ENCODE measurements at regions not wholly inside any gene's neighbourhood (a gene's known extent, or its start where the extent isn't known, plus 50 kb on each side); places are given as distances from the start of the nearest gene placed in this dataset.

GRCh38 chrX:13258725-13259124 is 61.1 kb downstream of the ATXN3L start:
- CTCF ChIA-PET: no interaction called here
- TF ChIP-seq TARDBP (IDR thresholded peaks at IDR 0.05) (no peak), CTBP1 (IDR thresholded peaks at IDR 0.05; ENCODE audit: borderline replicate concordance) (no peak)
- POLR2A ChIA-PET: no interaction called here
- no peak for DNase-seq (ENCODE audit: extremely low spot score)

DNA sequence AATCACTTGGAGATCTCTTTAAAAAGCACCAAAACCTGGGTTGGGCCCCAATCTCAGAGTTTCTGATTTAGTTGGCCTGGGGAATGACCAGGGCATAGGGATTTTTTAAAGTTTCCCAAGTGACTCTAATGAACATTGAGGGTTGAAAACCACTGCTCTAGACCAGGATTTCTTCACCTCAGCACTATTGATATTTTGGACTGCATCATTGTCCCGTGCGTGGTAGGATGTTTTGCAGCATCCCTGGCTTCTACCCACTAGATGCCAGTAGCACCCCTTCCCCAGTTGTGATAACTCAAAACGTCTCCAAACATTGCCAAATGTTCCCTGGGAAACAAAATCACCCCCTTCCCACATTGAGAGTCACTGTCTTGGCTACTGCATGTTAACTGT is 61.8 kb downstream of the ATXN3L start:
- DNase-seq (ENCODE audit: extremely low spot score): no peak
- ChIA-PET POLR2A (no interaction called here), CTCF (no interaction called here)
- TF ChIP-seq ELF4 (IDR thresholded peaks at IDR 0.05) (no peak), ZNF384 (IDR thresholded peaks at IDR 0.05) (no peak), BHLHE40 (IDR thresholded peaks at IDR 0.05; ENCODE audit: borderline replicate concordance) (no peak), TARDBP (IDR thresholded peaks at IDR 0.05) (no peak), FOXA1 (IDR thresholded peaks at IDR 0.05) (no peak), CTBP1 (IDR thresholded peaks at IDR 0.05; ENCODE audit: borderline replicate concordance) (no peak), NFRKB (IDR thresholded peaks at IDR 0.05) (no peak), ARNT (IDR thresholded peaks at IDR 0.05) (no peak), L3MBTL2 (conservative IDR thresholded peaks at IDR 0.05) (no peak), SUZ12 (IDR thresholded peaks at IDR 0.05) (no peak), LEF1 (IDR thresholded peaks at IDR 0.05; ENCODE audit: borderline replicate concordance) (no peak), SP1 (IDR thresholded peaks at IDR 0.05) (no peak), HDGF (IDR thresholded peaks at IDR 0.05; ENCODE audit: borderline replicate concordance) (no peak), FOXM1 (IDR thresholded peaks at IDR 0.05; ENCODE audit: borderline replicate concordance) (no peak), FOXK2 (IDR thresholded peaks at IDR 0.05) (no peak)
- TF ChIP-seq, protein P1, sequence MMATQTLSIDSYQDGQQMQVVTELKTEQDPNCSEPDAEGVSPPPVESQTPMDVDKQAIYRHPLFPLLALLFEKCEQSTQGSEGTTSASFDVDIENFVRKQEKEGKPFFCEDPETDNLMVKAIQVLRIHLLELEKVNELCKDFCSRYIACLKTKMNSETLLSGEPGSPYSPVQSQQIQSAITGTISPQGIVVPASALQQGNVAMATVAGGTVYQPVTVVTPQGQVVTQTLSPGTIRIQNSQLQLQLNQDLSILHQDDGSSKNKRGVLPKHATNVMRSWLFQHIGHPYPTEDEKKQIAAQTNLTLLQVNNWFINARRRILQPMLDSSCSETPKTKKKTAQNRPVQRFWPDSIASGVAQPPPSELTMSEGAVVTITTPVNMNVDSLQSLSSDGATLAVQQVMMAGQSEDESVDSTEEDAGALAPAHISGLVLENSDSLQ (IDR thresholded peaks at IDR 0.05): no peak

- TF ChIP-seq CTBP1 (IDR thresholded peaks at IDR 0.05; ENCODE audit: borderline replicate concordance) (no peak), ZNF384 (IDR thresholded peaks at IDR 0.05) (no peak)
- TF ChIP-seq, protein P1 (IDR thresholded peaks at IDR 0.05): no peak
- ChIA-PET CTCF (no interaction called here), POLR2A (no interaction called here)
- DNase-seq (ENCODE audit: extremely low spot score): no peak
These were observed 62.4 kb downstream of the ATXN3L start for GRCh38 chrX:13257223-13258051.

DNA sequence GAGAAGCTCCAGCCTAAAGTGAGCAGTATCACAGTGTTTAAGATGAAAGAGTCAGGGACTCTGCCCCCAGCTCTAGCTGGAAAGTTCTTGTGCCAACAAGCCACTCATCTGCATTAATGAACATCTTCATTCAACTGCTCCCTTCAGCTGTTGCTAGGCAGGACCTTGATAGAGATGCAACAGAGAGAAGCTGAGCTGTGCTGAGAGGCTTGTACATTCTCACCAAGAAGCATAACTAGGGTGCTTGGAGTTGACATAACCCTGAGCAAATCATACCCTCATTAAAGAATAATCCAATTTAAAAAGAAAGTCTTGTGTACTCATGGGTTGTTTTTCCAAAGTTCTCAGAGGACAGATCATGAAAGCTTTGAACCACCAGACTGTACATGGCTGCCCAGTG is 63.2 kb downstream of the ATXN3L start:
- DNase-seq (ENCODE audit: extremely low spot score): no peak
- ChIA-PET POLR2A (no interaction called here), CTCF (no interaction called here)
- TF ChIP-seq HDGF (IDR thresholded peaks at IDR 0.05; ENCODE audit: borderline replicate concordance): no peak
- no peak for TF ChIP-seq FOXA1 (IDR thresholded peaks at IDR 0.05)
- TF ChIP-seq LEF1 (IDR thresholded peaks at IDR 0.05; ENCODE audit: borderline replicate concordance): no peak
- no peak for TF ChIP-seq TARDBP (IDR thresholded peaks at IDR 0.05)
- no peak for TF ChIP-seq BHLHE40 (IDR thresholded peaks at IDR 0.05; ENCODE audit: borderline replicate concordance)
- TF ChIP-seq, protein P1 (IDR thresholded peaks at IDR 0.05): no peak
- TF ChIP-seq SUZ12 (IDR thresholded peaks at IDR 0.05): no peak
- TF ChIP-seq FOXK2 (IDR thresholded peaks at IDR 0.05): no peak
- TF ChIP-seq FOXM1 (IDR thresholded peaks at IDR 0.05; ENCODE audit: borderline replicate concordance): no peak
- no peak for TF ChIP-seq CTBP1 (IDR thresholded peaks at IDR 0.05; ENCODE audit: borderline replicate concordance)
- TF ChIP-seq SP1 (IDR thresholded peaks at IDR 0.05): no peak
- no peak for TF ChIP-seq NFRKB (IDR thresholded peaks at IDR 0.05)
- no peak for TF ChIP-seq ZNF384 (IDR thresholded peaks at IDR 0.05)
- TF ChIP-seq L3MBTL2 (conservative IDR thresholded peaks at IDR 0.05): no peak
- no peak for TF ChIP-seq ARNT (IDR thresholded peaks at IDR 0.05)
- TF ChIP-seq ELF4 (IDR thresholded peaks at IDR 0.05): no peak

GRCh38 chrX:13254870-13255269 is 65.0 kb downstream of the ATXN3L start:
- ChIA-PET POLR2A (no interaction called here), CTCF (interaction anchor here (1.6 to 1.9 kb wide), 2 partner anchors 233 to 308 kb away, joined by 4 to 6 read pairs; no protein-coding TSS in a partner anchor)
- TF ChIP-seq LEF1 (IDR thresholded peaks at IDR 0.05; ENCODE audit: borderline replicate concordance) (no peak), L3MBTL2 (conservative IDR thresholded peaks at IDR 0.05) (no peak), TARDBP (IDR thresholded peaks at IDR 0.05) (no peak), SUZ12 (IDR thresholded peaks at IDR 0.05) (no peak), ELF4 (IDR thresholded peaks at IDR 0.05) (no peak), ZNF384 (IDR thresholded peaks at IDR 0.05) (no peak), NFRKB (IDR thresholded peaks at IDR 0.05) (no peak), HDGF (IDR thresholded peaks at IDR 0.05; ENCODE audit: borderline replicate concordance) (no peak), FOXK2 (IDR thresholded peaks at IDR 0.05) (no peak), SP1 (IDR thresholded peaks at IDR 0.05) (no peak), FOXA1 (IDR thresholded peaks at IDR 0.05) (no peak)
- TF ChIP-seq, protein P1 (IDR thresholded peaks at IDR 0.05): no peak
- no peak for DNase-seq (ENCODE audit: extremely low spot score)
